GM19193 (cell line): ENCODE measurements at regions not wholly inside any gene's neighbourhood (a gene's known extent, or its start where the extent isn't known, plus 50 kb on each side); places are given as distances from the start of the nearest gene placed in this dataset.

ENCODE experiments used
- POLR2A ChIP-seq: IDR thresholded peaks from 4 replicates; pipeline ENCODE4 v1.6.1; 2011; ENCODE audit not compliant: insufficient read depth, insufficient read length; ENCODE audit errors: extremely low read depth

DNA sequence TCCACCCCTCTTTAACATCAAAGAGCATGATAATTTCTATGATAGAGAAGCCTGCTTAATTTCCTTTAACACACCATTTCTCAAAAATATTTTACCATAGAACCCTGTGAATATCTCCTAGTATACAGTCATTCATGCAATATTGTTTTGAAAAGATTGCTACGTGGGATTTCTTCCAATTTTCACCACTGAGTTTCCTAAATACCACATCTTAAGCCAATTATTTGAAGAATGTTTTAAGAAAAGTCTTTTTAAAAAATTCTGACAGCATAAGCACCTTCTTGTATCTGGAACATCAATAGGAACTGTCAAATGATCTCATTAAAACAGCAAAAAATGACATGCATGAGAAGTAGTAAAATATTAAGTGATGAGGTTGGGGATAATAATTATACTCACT lies 1126.7 kb downstream of the TUSC7 start:
- no peak for TF ChIP-seq POLR2A

DNA sequence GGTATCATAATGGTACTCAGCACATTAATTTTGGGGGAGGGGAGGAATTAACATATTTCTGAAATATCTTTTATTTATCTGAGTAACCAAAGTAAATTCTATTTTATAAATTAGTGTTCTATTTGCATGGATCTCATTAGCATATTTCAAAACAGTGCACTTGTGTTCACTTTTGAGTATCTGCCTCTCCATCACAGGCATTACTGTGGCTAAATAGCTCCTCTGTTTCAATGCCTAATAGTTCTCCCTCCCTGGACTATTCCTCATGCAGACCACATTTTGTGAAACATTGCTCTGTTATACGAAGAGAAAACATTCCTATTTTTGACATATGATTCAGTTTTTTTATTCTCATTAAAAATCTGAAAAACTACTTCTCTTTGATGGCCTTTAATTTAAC lies 1127.8 kb downstream of the TUSC7 start:
- no peak for TF ChIP-seq POLR2A

DNA sequence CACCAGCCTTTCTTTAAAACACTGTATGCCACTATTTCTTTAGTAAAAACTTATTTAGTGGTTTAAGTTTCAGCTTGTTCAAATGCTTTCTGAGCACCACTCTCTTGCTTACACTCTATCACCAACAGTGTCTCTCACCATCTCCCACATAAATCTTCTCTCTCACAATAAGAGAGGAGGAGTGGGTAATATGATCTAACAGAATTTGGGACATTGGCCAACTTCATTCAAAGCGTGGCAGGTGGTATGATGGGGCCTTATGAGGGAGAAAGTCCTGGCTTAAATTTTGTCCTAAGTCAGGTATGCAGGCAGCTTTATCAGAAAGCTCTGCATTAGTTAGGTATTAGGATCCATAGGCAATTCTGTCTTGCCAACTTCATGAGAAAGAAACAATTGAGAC lies 1132.5 kb downstream of the TUSC7 start:
- no peak for TF ChIP-seq POLR2A

DNA sequence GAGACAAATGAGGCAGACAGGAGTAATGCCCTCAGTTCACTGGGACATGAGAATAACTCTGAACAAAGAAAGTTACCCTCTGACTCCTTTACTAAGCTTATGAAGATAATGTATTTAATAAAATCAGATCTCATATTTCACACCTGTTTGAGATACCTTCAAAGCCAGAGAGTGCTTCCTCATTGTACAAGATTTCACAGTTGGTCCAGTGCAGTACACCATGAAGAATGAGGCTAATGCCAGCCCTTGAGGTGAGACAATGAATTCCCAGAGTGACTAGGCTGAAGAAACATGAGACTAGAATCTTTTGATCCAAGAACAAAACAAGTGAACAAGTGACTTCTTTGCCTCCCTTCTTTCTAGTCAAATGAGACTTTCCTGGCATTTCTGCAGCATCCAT lies 1133.8 kb downstream of the TUSC7 start:
- no peak for TF ChIP-seq POLR2A

DNA sequence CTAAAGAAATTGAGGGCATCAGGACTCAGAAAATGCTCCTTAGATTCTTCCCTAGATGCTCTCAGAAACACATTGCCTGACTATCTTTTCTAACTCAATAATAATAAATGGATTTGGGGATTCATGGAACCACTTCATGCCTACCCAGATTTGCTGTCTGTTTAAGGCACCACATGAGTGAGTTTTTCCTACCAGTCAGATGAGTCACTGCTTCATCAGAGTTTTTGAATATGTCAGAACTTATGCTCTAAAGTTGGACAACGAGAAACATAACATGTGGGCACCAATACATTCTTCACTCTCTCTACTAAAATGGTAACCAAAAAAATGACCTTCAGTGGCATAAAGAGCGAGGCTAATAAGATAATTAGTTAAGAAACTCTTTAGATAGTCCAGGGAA lies 1135.1 kb downstream of the TUSC7 start:
- no peak for TF ChIP-seq POLR2A

DNA sequence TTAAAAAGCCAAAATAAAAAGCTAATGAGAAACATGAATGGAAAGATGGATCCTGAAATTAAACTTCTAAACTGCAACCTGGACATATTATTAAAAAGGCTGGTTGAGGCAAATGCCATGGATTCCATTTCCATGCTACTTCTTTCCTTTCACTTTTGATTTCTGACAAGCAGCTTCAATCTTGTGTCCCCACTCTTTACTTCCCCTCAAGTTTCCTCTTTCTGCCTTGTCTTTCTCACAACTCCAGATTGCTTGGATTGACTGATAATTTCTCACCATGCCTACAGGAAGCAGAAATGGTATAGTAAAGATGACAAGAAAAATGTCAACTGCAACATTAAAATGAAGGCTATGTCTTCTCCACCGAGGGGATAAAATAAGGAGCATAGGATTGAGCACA lies 1136.7 kb downstream of the TUSC7 start:
- no peak for TF ChIP-seq POLR2A

DNA sequence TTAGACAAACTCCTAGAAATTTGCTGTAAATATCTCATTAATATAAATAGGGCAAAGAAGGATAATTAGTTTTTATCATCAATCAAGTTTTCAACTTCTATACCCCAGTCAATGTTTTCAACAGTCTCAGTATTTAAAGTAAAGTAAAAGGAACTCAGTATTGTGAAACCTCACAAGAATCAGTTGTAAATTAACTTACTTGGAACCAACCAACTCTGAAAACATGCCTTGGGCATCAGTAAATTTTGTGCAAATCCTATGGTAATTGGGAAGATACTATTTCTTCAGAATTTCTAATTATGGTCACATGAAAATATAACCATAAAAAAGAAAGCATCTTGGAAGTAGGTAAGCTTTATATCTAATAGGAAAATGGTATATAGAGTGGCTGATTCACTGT lies 1139.0 kb downstream of the TUSC7 start:
- no peak for TF ChIP-seq POLR2A

DNA sequence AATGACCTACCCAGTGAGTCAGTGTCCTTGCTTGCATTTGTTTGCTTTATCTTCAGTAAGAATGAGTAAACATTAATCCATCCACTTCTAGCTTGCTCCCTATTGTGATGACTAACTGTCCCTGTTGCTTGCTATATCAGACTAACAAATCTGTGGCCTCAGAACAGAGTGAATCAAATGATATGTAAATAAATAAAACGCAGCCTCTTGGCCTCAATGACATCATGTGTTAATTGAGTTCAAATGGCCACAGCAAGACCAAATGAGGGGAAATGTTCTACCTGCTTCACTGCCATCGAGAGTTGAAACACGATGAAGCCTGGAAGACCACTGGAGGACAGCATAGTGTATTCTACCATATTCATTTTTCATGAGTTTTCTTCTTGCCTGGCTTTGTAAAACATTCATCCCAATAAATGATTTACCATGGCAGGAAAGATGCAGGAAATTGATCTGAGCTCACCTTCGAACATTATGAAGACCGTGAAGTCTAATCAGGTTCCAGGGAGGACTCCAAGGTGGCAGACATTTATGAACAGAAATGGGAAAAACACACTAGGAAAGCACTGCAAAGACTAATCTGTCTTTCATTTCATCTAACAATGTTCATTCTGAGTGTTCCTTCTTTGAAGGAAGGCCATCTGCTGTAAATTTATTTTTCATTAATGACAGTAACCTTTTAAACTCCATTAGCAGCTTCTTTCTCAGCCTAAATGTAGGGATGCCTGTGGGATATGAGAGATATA lies 1144.5 kb downstream of the TUSC7 start:
- no peak for TF ChIP-seq POLR2A

DNA sequence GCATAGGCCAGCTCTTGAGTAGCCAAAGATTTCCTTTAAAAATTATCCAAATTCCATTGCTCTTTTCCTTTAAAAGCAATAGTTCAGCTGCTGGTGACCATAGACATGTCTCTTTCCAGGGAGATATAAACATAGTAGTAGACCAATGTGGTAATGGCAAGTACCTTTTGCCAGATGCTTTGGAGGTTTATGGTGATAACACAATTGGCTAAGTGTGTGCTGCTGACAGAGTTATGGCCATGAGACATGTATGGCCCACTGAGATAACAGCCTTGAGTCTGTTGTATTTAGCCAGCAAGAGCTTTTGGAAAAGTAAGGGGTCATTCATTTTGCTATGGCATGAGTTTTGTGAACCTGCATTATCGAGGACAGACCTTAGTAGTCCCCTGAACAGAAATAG lies 1146.8 kb downstream of the TUSC7 start:
- TF ChIP-seq POLR2A: no peak

DNA sequence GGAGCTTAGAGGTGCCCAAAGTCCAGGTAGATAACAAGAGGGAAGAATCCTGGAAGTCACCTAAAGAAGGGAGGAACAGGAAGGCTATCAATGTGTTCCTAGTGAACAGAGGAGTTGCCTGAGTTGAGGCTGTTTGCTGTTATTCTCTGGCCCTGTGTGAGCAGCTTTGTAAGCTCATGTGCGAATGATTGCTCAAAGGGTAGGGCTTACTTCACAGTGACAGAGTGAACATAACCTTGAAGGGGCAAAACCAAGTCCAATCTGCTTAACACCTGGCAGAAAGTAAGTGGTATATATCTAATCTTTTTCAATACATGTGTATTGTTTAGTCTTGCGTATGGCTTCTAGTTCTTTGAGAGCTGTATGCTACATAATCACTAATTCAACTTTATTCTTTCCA lies 1153.6 kb downstream of the TUSC7 start:
- TF ChIP-seq POLR2A: no peak

DNA sequence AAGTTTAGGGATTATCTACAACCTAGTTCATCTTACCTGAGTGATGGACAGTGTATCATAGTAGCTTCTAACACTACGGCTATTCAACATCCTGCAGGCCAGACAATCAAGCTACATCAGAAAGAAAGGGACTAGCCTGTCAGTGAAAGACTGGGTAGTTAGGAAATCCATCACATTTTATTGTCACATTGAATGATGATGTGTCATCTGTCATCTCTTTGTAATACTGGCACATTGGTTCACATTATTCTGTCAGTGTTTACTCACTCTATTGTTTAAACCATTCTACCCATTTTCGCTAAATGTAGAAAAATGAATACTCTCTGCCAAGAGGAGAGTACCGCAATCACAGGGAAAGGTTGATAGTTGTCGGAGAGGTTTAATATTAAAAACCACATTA lies 1155.8 kb downstream of the TUSC7 start:
- TF ChIP-seq POLR2A: no peak

DNA sequence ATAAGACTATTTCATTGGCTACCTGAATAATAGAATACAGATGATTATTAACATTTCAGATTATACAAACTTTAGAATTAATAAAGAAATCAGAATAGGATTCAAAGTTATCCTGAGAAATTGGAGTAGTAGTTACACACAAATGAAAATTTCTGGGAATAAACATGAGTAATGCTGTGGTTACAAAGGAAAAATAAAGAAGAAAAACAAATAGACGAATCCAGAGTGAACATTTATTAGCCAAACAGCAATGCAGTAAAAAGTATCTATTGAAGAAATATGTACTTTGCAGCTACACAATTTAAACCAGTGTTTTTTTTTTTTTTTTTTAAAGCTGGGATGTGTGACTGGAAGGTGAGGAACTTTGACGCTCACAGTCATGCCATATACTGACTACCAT lies 1159.2 kb downstream of the TUSC7 start:
- no peak for TF ChIP-seq POLR2A

DNA sequence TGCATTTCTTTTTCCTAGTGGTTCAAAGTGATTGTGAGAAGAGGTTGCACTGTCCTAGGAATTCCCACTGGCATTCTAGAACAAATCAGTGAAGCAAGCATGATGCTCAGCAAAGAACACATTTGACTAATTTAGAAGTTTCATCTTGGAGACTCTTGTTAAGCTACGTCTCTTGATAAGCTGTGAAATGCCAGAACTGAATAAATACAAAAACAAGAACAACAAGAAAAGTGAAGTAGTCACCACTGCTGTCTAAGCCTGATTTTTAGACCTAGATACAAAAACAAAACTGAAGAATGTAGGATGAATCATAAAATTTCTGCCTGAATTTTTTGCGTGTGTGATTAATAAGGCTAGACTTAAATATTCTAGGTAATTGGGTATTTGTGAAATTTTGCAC lies 1162.4 kb downstream of the TUSC7 start:
- no peak for TF ChIP-seq POLR2A

DNA sequence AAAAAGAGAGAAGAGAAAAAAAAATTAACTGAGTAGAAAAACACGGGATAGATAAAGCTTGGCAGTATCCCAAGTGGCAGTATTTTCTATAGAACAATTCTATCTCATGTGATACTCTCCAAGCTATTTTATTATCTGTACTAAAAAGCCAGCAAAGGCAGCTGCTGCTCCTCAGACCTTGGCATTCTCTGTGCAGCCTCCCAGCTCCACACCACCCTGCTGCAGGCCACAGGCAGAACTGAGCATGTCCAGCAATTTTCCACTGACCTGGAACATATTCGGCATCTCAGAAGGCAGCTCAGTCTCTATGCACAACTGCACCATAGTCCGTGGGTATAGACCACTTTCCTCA lies 1161.4 kb downstream of the IGSF11 start:
- TF ChIP-seq POLR2A: no peak

DNA sequence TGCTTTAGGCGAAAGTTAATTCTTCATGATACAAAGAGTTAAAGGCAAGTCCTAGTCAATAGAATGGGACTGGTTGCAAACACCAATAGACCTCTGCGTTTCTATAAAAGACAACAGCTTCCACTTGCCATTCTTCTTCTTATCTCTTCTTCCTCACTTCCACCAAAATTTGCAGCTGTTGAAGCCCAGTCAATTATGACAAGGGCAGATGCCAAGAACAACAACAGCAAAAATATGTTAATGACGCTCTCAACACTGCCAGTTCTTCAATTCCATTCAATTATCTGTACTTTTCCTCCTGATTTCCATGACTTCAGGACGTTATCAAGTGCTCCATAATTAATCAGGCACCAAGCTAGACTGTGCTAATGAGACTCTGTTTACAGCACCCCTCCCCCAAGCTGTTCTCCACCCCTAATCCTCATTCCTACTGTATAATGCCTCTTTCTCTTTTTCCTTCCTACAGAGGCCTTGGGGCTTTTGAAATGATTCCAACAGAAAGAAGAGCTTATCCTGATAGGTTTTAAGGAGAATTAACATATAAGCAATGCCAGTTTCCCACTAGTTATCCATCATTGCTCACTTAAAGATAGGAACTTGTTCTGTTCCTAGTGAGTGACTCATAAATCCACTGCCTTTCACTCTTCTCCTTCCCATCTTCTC lies 1160.5 kb downstream of the IGSF11 start:
- no peak for TF ChIP-seq POLR2A
